RWPE2 (cell line): ENCODE measurements at regions not wholly inside any gene's neighbourhood (a gene's known extent, or its start where the extent isn't known, plus 50 kb on each side); places are given as distances from the start of the nearest gene placed in this dataset.
"Not testable (repeated sequence)": the region's sequence is repeated elsewhere in the genome, so short reads cannot be mapped to it uniquely, and the experiment has no call there.

Experiments
- ATAC-seq: fragments of 200-7000 bp; cut with Tn5 transposase; 3 replicates; pipeline ENCODE4 v1.9.1; 2021; ENCODE audit warnings: low read depth
- DNase-seq: peaks from one replicate; pipeline ENCODE4 v3.0.0-alpha.2; 2020; ENCODE audit warnings: low spot score
- H3K27ac ChIP-seq: fragments of 450-650 bp; 2 replicates; pipeline ENCODE4 v1.5.1; 2017; ENCODE audit warnings: mild to moderate bottlenecking; ENCODE audit not compliant: poor library complexity, severe bottlenecking
- H3K27me3 ChIP-seq: fragments of 250-450 bp; sonication (Bioruptor Pico); 2 replicates; pipeline ENCODE4 v1.5.1; 2021; ENCODE audit warnings: mild to moderate bottlenecking, moderate library complexity; ENCODE audit not compliant: insufficient read depth, poor library complexity, severe bottlenecking
- H3K36me3 ChIP-seq: fragments of 250-450 bp; sonication (Bioruptor Pico); 2 replicates; pipeline ENCODE4 v1.5.1; 2020; ENCODE audit warnings: low read depth, mild to moderate bottlenecking, moderate library complexity
- H3K4me1 ChIP-seq: fragments of 250-450 bp; sonication (Bioruptor Pico); 2 replicates; pipeline ENCODE4 v1.5.1; 2021; ENCODE audit warnings: mild to moderate bottlenecking, moderate library complexity; ENCODE audit not compliant: insufficient read depth, poor library complexity, severe bottlenecking
- H3K4me3 ChIP-seq: fragments of 250-450 bp; sonication (Bioruptor Pico); 2 replicates; pipeline ENCODE4 v1.5.1; 2021; ENCODE audit warnings: mild to moderate bottlenecking, moderate library complexity; ENCODE audit not compliant: severe bottlenecking
- H3K9me3 ChIP-seq: fragments of 250-450 bp; sonication (Bioruptor Pico); 2 replicates; pipeline ENCODE4 v1.5.1; 2021; ENCODE audit warnings: mild to moderate bottlenecking, moderate library complexity; ENCODE audit not compliant: severe bottlenecking
- CTCF ChIP-seq: fragments of 450-650 bp; IDR thresholded peaks from one replicate; pipeline ENCODE4 v1.5.1; 2017; ENCODE audit warnings: mild to moderate bottlenecking, moderate library complexity; ENCODE audit not compliant: poor library complexity, severe bottlenecking

- no peaks in the 10 kb centered on the region for H3K36me3 ChIP-seq
- H3K4me3 ChIP-seq, result no peak overlapping the region
- no peak overlapping the region for H3K27ac ChIP-seq
- H3K9me3 ChIP-seq, result no peaks in the 10 kb centered on the region
- no peaks in the 10 kb centered on the region for H3K4me1 ChIP-seq
- ATAC-seq (no peak), DNase-seq (no peak)
- H3K27me3 ChIP-seq, result no peaks in the 10 kb centered on the region
- no peak for TF ChIP-seq CTCF
These were observed 60.0 kb upstream of the PRNP start for GRCh38 chr20:4626228-4626627.

GRCh38 chr20:4625687-4626086 is 60.6 kb upstream of the PRNP start:
- Histone ChIP-seq H3K4me1 (no peaks in the 10 kb centered on the region), H3K27ac (no peak overlapping the region), H3K27me3 (no peaks in the 10 kb centered on the region), H3K36me3 (no peaks in the 10 kb centered on the region), H3K4me3 (no peak overlapping the region), H3K9me3 (no peaks in the 10 kb centered on the region)
- ATAC-seq, result no peak
- no peak for TF ChIP-seq CTCF
- no peak for DNase-seq

- not testable (repeated sequence) for DNase-seq, H3K36me3 ChIP-seq, H3K27me3 ChIP-seq, ATAC-seq, H3K4me1 ChIP-seq, H3K27ac ChIP-seq, H3K9me3 ChIP-seq, H3K4me3 ChIP-seq
These were observed 61.5 kb upstream of the PRNP start for GRCh38 chr20:4624675-4625336.

- H3K9me3 ChIP-seq, result not testable (repeated sequence)
These were observed 67.1 kb upstream of the PRNP start for GRCh38 chr20:4619144-4619543.

GRCh38 chr20:4617484-4617883 is 68.8 kb upstream of the PRNP start:
- no peak for ATAC-seq
- DNase-seq, result no peak
- H3K9me3 ChIP-seq, result no peaks in the 10 kb centered on the region
- no peaks in the 10 kb centered on the region for H3K36me3 ChIP-seq
- peaks cover 16% of the 10 kb centered on the region for H3K4me1 ChIP-seq
- no peak for TF ChIP-seq CTCF
- H3K27ac ChIP-seq, result no peak overlapping the region
- no peaks in the 10 kb centered on the region for H3K27me3 ChIP-seq
- H3K4me3 ChIP-seq, result no peak overlapping the region

More at GRCh38 chr20:4619144-4619543, 67.1 kb upstream of the PRNP start:
- DNase-seq, H3K4me3 ChIP-seq, H3K27ac ChIP-seq, ATAC-seq, H3K27me3 ChIP-seq, H3K36me3 ChIP-seq, H3K4me1 ChIP-seq: not testable (repeated sequence)

- H3K27ac ChIP-seq, result no peak overlapping the region
- H3K36me3 ChIP-seq, result no peaks in the 10 kb centered on the region
- peaks cover 16% of the 10 kb centered on the region for H3K4me1 ChIP-seq
- no peaks in the 10 kb centered on the region for H3K9me3 ChIP-seq
- no peaks in the 10 kb centered on the region for H3K27me3 ChIP-seq
- DNase-seq (no peak), ATAC-seq (no peak)
- no peak overlapping the region for H3K4me3 ChIP-seq
- TF ChIP-seq CTCF, result no peak
These were observed 69.2 kb upstream of the PRNP start for GRCh38 chr20:4617019-4617418.
